ENCODE measurements at regions not wholly inside any gene's neighbourhood (a gene's known extent, or its start where the extent isn't known, plus 50 kb on each side); places are given as distances from the start of the nearest gene placed in this dataset.
"Not testable (repeated sequence)": the region's sequence is repeated elsewhere in the genome, so short reads cannot be mapped to it uniquely, and the experiment has no call there.

- H3K9me1 ChIP-seq (replicated peaks; ENCODE audit: control insufficient read depth, extremely low read depth, insufficient read depth, low read length): no peaks in the 10 kb centered on the region
- no peak overlapping the region for H3K4me2 ChIP-seq (ENCODE audit: insufficient read depth, low read length)
- no peak for DNase-seq (ENCODE audit: low read depth, low spot score)
- no peaks in the 10 kb centered on the region for H3K36me3 ChIP-seq (ENCODE audit: control insufficient read depth in 2 of 2, extremely low read depth in 1 of 2, insufficient read depth in 2 of 2, low read length in 2 of 2)
- POLR2A ChIA-PET: no interaction called here
- no TSS peak for BruUV-seq (replicated peaks)
- intact Hi-C loops (cut with micrococcal nuclease) (no loop called here), dilution Hi-C loops (cut with MboI; ENCODE audit: extremely low pct_ligation_motif_present, low sequenced_read_pairs) (no loop called here)
- peaks cover 9% of the 10 kb centered on the region for H3K9me3 ChIP-seq (replicated peaks; ENCODE audit: control insufficient read depth, insufficient read depth, low read length)
- H4K20me1 ChIP-seq (replicated peaks; ENCODE audit: control insufficient read depth, extremely low read depth, insufficient read depth, low read length): no peaks in the 10 kb centered on the region
- no peaks in the 10 kb centered on the region for H3K4me1 ChIP-seq (ENCODE audit: control insufficient read depth, extremely low read depth, insufficient read depth, low read length)
- FAIRE-seq: no peak
- no peaks in the 10 kb centered on the region for H3K27me3 ChIP-seq (ENCODE audit: control insufficient read depth in 2 of 2, insufficient read depth in 2 of 2, low read length in 2 of 2)
- H3K79me2 ChIP-seq (ENCODE audit: control insufficient read depth, insufficient read depth, low read length): no peaks in the 10 kb centered on the region
- no peak overlapping the region for H3K27ac ChIP-seq (ENCODE audit: insufficient read depth, low read depth, low read length)
- H3K9ac ChIP-seq (replicated peaks; ENCODE audit: extremely low read depth, insufficient read depth, low read length): no peak overlapping the region
- TF ChIP-seq GATA2 (IDR thresholded peaks at IDR 0.05; ENCODE audit: insufficient read depth, insufficient read length, low read depth, low read length) (no peak), FOS (IDR thresholded peaks at IDR 0.05; ENCODE audit: borderline replicate concordance, insufficient read depth, low read length) (no peak), MAX (IDR thresholded peaks at IDR 0.05; ENCODE audit: insufficient read depth, insufficient read length) (no peak)
- no peak overlapping the region for H2AFZ ChIP-seq (ENCODE audit: low read depth, low read length)
- H3K4me3 ChIP-seq (replicated peaks in 1 of 3; ENCODE audit: insufficient read depth in 1 of 3, low read depth in 1 of 3, low read length in 3 of 3): no peak overlapping the region
- CTCF ChIA-PET: no interaction called here
These were observed 575.3 kb downstream of the FRK start for GRCh38 chr6:115485400-115485799.

- CTCF ChIA-PET; H3K4me1 ChIP-seq (ENCODE audit: control insufficient read depth, extremely low read depth, insufficient read depth, low read length); H3K9me3 ChIP-seq (replicated peaks; ENCODE audit: control insufficient read depth, insufficient read depth, low read length); POLR2A ChIA-PET; H2AFZ ChIP-seq (ENCODE audit: low read depth, low read length); H3K4me3 ChIP-seq (replicated peaks in 1 of 3; ENCODE audit: insufficient read depth in 1 of 3, low read depth in 1 of 3, low read length in 3 of 3); H3K27ac ChIP-seq (ENCODE audit: insufficient read depth, low read depth, low read length); H3K36me3 ChIP-seq (ENCODE audit: control insufficient read depth in 2 of 2, extremely low read depth in 1 of 2, insufficient read depth in 2 of 2, low read length in 2 of 2); H4K20me1 ChIP-seq (replicated peaks; ENCODE audit: control insufficient read depth, extremely low read depth, insufficient read depth, low read length); H3K4me2 ChIP-seq (ENCODE audit: insufficient read depth, low read length); H3K9me1 ChIP-seq (replicated peaks; ENCODE audit: control insufficient read depth, extremely low read depth, insufficient read depth, low read length); H3K9ac ChIP-seq (replicated peaks; ENCODE audit: extremely low read depth, insufficient read depth, low read length); BruUV-seq (replicated peaks); intact Hi-C loops (cut with micrococcal nuclease); H3K27me3 ChIP-seq (ENCODE audit: control insufficient read depth in 2 of 2, insufficient read depth in 2 of 2, low read length in 2 of 2); DNase-seq (ENCODE audit: low read depth, low spot score); FAIRE-seq; H3K79me2 ChIP-seq (ENCODE audit: control insufficient read depth, insufficient read depth, low read length); dilution Hi-C loops (cut with MboI; ENCODE audit: extremely low pct_ligation_motif_present, low sequenced_read_pairs): not testable (repeated sequence)
These were observed 580.1 kb downstream of the FRK start for GRCh38 chr6:115480543-115480942.
